H9 (cell line): ENCODE measurements at regions not wholly inside any gene's neighbourhood (a gene's known extent, or its start where the extent isn't known, plus 50 kb on each side); places are given as distances from the start of the nearest gene placed in this dataset.

Source experiments
- DNase-seq: peaks from one replicate; pipeline ENCODE4 v3.0.0-alpha.2; 2017
- H2AFZ ChIP-seq: one replicate; pipeline ENCODE4 v1.6.1; 2013; ENCODE audit warnings: mild to moderate bottlenecking, low read length, control low read depth, moderate library complexity
- H2AK5ac ChIP-seq: 2 replicates; pipeline ENCODE4 v1.6.1; 2013; ENCODE audit warnings: low read length, control low read depth, mixed read lengths; ENCODE audit not compliant: insufficient read length
- H2BK120ac ChIP-seq: one replicate; pipeline ENCODE4 v1.6.1; 2013; ENCODE audit warnings: low read depth, mild to moderate bottlenecking, low read length, control low read depth, inconsistent platforms; ENCODE audit not compliant: poor library complexity, severe bottlenecking
- H2BK12ac ChIP-seq: 2 replicates; pipeline ENCODE4 v1.6.1; 2013; ENCODE audit warnings: low read length, control low read depth, mixed read lengths, low read depth; ENCODE audit not compliant: insufficient read length
- H2BK15ac ChIP-seq: 2 replicates; pipeline ENCODE4 v1.6.1; 2013; ENCODE audit warnings: low read depth, low read length, control low read depth
- H2BK20ac ChIP-seq: one replicate; pipeline ENCODE4 v1.6.1; 2013; ENCODE audit warnings: low read depth, mild to moderate bottlenecking, low read length, control low read depth, inconsistent platforms; ENCODE audit not compliant: poor library complexity, severe bottlenecking
- H2BK5ac ChIP-seq: 2 replicates; pipeline ENCODE4 v1.6.1; 2013; ENCODE audit warnings: low read length, control low read depth, mixed read lengths; ENCODE audit not compliant: insufficient read length
- H3K14ac ChIP-seq: 2 replicates; pipeline ENCODE4 v1.6.1; 2013; ENCODE audit warnings: low read length, control low read depth; ENCODE audit not compliant: insufficient read depth
- H3K18ac ChIP-seq: 2 replicates; pipeline ENCODE4 v1.6.1; 2013; ENCODE audit warnings: low read depth, mild to moderate bottlenecking, mixed read lengths, low read length, control low read depth; ENCODE audit not compliant: insufficient read length
- H3K23ac ChIP-seq: 2 replicates; pipeline ENCODE4 v1.6.1; 2013; ENCODE audit warnings: low read length, control low read depth, mixed read lengths, low read depth; ENCODE audit not compliant: insufficient read length
- H3K23me2 ChIP-seq: 2 replicates; pipeline ENCODE4 v1.6.1; 2013; ENCODE audit warnings: low read depth, mild to moderate bottlenecking, mixed read lengths, low read length, control low read depth; ENCODE audit not compliant: insufficient read length, poor library complexity, severe bottlenecking
- H3K27ac ChIP-seq: 2 replicates; pipeline ENCODE4 v1.5.1; 2013; ENCODE audit warnings: low read length, control low read depth, mixed read lengths, low read depth; ENCODE audit not compliant: insufficient read length
- H3K27me3 ChIP-seq: 2 replicates; pipeline ENCODE4 v1.6.1; 2013; ENCODE audit warnings: low read length, control low read depth, inconsistent platforms; ENCODE audit not compliant: insufficient read depth
- H3K4ac ChIP-seq: 2 replicates; pipeline ENCODE4 v1.6.1; 2013; ENCODE audit warnings: low read depth, mild to moderate bottlenecking, control low read depth, inconsistent platforms, low read length, moderate library complexity
- H3K4me1 ChIP-seq: 2 replicates; pipeline ENCODE4 v1.6.1; 2013; ENCODE audit warnings: low read length, control low read depth, inconsistent platforms; ENCODE audit not compliant: insufficient read depth
- H3K4me2 ChIP-seq: 2 replicates; pipeline ENCODE4 v1.6.1; 2013; ENCODE audit warnings: low read length, control low read depth, mixed read lengths; ENCODE audit not compliant: insufficient read length, insufficient read depth
- H3K56ac ChIP-seq: 2 replicates; pipeline ENCODE4 v1.6.1; 2013; ENCODE audit warnings: low read depth, mild to moderate bottlenecking, mixed read lengths, low read length, control low read depth; ENCODE audit not compliant: insufficient read length
- H3K79me1 ChIP-seq: 2 replicates; pipeline ENCODE4 v1.6.1; 2013; ENCODE audit warnings: low read depth, mild to moderate bottlenecking, moderate library complexity, low read length, control low read depth, inconsistent platforms; ENCODE audit not compliant: insufficient read depth, poor library complexity, severe bottlenecking
- H3K79me2 ChIP-seq: 2 replicates; pipeline ENCODE4 v1.6.1; 2013; ENCODE audit warnings: low read length, control low read depth, inconsistent platforms; ENCODE audit not compliant: insufficient read depth
- H3K9ac ChIP-seq: 2 replicates; pipeline ENCODE4 v1.6.1; 2013; ENCODE audit warnings: low read length, control low read depth, mixed read lengths; ENCODE audit not compliant: insufficient read length; ENCODE audit errors: extremely low read depth
- H3K9me3 ChIP-seq: one replicate; pipeline ENCODE4 v1.6.1; 2013; ENCODE audit warnings: low read depth, low read length, inconsistent platforms; ENCODE audit not compliant: control insufficient read depth
- H3T11ph ChIP-seq: one replicate; pipeline ENCODE4 v1.6.1; 2013; ENCODE audit warnings: mild to moderate bottlenecking, low read length, control low read depth, inconsistent platforms
- H4K20me1 ChIP-seq: one replicate; pipeline ENCODE4 v1.6.1; 2013; ENCODE audit not compliant: control insufficient read depth, insufficient read length, insufficient read depth
- H4K5ac ChIP-seq: 2 replicates; pipeline ENCODE4 v1.6.1; 2013; ENCODE audit warnings: low read depth, mild to moderate bottlenecking, mixed read lengths, low read length, control low read depth; ENCODE audit not compliant: insufficient read length
- H4K8ac ChIP-seq: replicated peaks from 2 replicates; pipeline ENCODE4 v1.6.1; 2013; ENCODE audit warnings: low read length, control low read depth, mixed read lengths, low read depth; ENCODE audit not compliant: insufficient read length
- H4K91ac ChIP-seq: 2 replicates; pipeline ENCODE4 v1.6.1; 2013; ENCODE audit warnings: low read depth, mild to moderate bottlenecking, moderate library complexity, mixed read lengths, low read length, control low read depth; ENCODE audit not compliant: insufficient read length
- H3K27ac Mint-ChIP-seq, 3 experiments: 2 replicates in 2 of 3; 3 replicates in 1 of 3; pipeline ENCODE4 v1.8.0; 2020 to 2021; ENCODE audit warnings: mixed read lengths in 3 of 3, mild to moderate bottlenecking in 1 of 3, moderate library complexity in 1 of 3
- H3K27me3 Mint-ChIP-seq: 2 replicates; pipeline ENCODE4 v1.8.0; 2021; ENCODE audit warnings: low read depth, mild to moderate bottlenecking, moderate library complexity, mixed read lengths
- H3K36me3 Mint-ChIP-seq, 3 experiments: 2 replicates in 2 of 3; 3 replicates in 1 of 3; pipeline ENCODE4 v1.8.0; 2020 to 2021; ENCODE audit warnings: low read depth in 3 of 3, mixed read lengths in 3 of 3; ENCODE audit not compliant: insufficient read depth in 1 of 3
- H3K4me1 Mint-ChIP-seq, 2 experiments: 2 replicates each; pipeline ENCODE4 v1.8.0; 2020; ENCODE audit warnings: mixed read lengths in 2 of 2
- H3K4me3 Mint-ChIP-seq, 2 experiments: 2 replicates in 1 of 2; 3 replicates in 1 of 2; pipeline ENCODE4 v1.8.0; 2020 to 2021; ENCODE audit warnings: mild to moderate bottlenecking in 2 of 2, mixed read lengths in 2 of 2, moderate library complexity in 1 of 2
- H3K9me3 Mint-ChIP-seq, 2 experiments: 2 replicates in 1 of 2; 3 replicates in 1 of 2; pipeline ENCODE4 v1.8.0; 2020; ENCODE audit warnings: mild to moderate bottlenecking in 2 of 2, mixed read lengths in 2 of 2, moderate library complexity in 1 of 2
- WGBS: extraction: QIAGEN DNeasy Blood & Tissue Kit; methylation state at CpG from one replicate; pipeline ENCODE4 v1.1.7; 2013; ENCODE audit warnings: missing lambda C conversion rate, low lambda C conversion rate, mixed read lengths; ENCODE audit not compliant: insufficient read length; ENCODE audit errors: extremely low coverage; 5-methylcytosine and 5-hydroxymethylcytosine counted together
- TF ChIP-seq, protein P1 (sequence below): fragments of 200-600 bp; sonication (generic); conservative IDR thresholded peaks from 3 replicates; pipeline ENCODE4 v1.8.0; 2021; ENCODE audit warnings: antibody characterized with exemption, mild to moderate bottlenecking

- H2BK20ac ChIP-seq = no peak overlapping the region
- no peak overlapping the region for H2BK15ac ChIP-seq
- H3K23ac ChIP-seq = no peak overlapping the region
- TF ChIP-seq, protein P1, sequence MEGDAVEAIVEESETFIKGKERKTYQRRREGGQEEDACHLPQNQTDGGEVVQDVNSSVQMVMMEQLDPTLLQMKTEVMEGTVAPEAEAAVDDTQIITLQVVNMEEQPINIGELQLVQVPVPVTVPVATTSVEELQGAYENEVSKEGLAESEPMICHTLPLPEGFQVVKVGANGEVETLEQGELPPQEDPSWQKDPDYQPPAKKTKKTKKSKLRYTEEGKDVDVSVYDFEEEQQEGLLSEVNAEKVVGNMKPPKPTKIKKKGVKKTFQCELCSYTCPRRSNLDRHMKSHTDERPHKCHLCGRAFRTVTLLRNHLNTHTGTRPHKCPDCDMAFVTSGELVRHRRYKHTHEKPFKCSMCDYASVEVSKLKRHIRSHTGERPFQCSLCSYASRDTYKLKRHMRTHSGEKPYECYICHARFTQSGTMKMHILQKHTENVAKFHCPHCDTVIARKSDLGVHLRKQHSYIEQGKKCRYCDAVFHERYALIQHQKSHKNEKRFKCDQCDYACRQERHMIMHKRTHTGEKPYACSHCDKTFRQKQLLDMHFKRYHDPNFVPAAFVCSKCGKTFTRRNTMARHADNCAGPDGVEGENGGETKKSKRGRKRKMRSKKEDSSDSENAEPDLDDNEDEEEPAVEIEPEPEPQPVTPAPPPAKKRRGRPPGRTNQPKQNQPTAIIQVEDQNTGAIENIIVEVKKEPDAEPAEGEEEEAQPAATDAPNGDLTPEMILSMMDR = no peak
- H4K20me1 ChIP-seq = no peaks in the 10 kb centered on the region
- no CpG with 5 or more reads among the region's 1 CpG for WGBS
- H3K4me1 ChIP-seq = no peaks in the 10 kb centered on the region
- Mint-ChIP-seq H3K9me3 (peaks cover 0 to 3% of the 10 kb centered on the region in 2 experiments; a peak in 2 of 5 replicates), H3K36me3 (no peaks in the 10 kb centered on the region; a peak in 1 of 7 replicates), H3K4me1 (peaks cover 0 to 6% of the 10 kb centered on the region in 2 experiments; a peak in 2 of 4 replicates), H3K4me3 (no peak overlapping the region), H3K27me3 (peaks cover 10% of the 10 kb centered on the region), H3K27ac (no peak overlapping the region)
- no peaks in the 10 kb centered on the region for H3K23me2 ChIP-seq
- H4K8ac ChIP-seq = no peak overlapping the region
- H3K14ac ChIP-seq = no peak overlapping the region
- no peak overlapping the region for H3K27ac ChIP-seq
- H2BK12ac ChIP-seq = no peak overlapping the region
- H3K79me2 ChIP-seq = no peaks in the 10 kb centered on the region
- no peak overlapping the region for H4K91ac ChIP-seq
- H3K79me1 ChIP-seq = no peaks in the 10 kb centered on the region
- no peak for DNase-seq
- no peak overlapping the region for H3K4me2 ChIP-seq
- H2AK5ac ChIP-seq = no peak overlapping the region
- H2BK5ac ChIP-seq = no peak overlapping the region
- H3K27me3 ChIP-seq = no peaks in the 10 kb centered on the region
- no peak overlapping the region for H3T11ph ChIP-seq
- H4K5ac ChIP-seq = no peak overlapping the region
- no peak overlapping the region for H3K56ac ChIP-seq
- H3K9ac ChIP-seq = no peak overlapping the region
- no peak overlapping the region for H2BK120ac ChIP-seq
- H3K18ac ChIP-seq = no peak overlapping the region
- no peak overlapping the region for H3K4ac ChIP-seq
- H3K9me3 ChIP-seq = no peaks in the 10 kb centered on the region
- H2AFZ ChIP-seq = no peak overlapping the region
These were observed 58.2 kb downstream of the SMIM38 start for GRCh38 chr11:69213964-69214363.
